ENCODE measurements at regions not wholly inside any gene's neighbourhood (a gene's known extent, or its start where the extent isn't known, plus 50 kb on each side); places are given as distances from the start of the nearest gene placed in this dataset.

DNA sequence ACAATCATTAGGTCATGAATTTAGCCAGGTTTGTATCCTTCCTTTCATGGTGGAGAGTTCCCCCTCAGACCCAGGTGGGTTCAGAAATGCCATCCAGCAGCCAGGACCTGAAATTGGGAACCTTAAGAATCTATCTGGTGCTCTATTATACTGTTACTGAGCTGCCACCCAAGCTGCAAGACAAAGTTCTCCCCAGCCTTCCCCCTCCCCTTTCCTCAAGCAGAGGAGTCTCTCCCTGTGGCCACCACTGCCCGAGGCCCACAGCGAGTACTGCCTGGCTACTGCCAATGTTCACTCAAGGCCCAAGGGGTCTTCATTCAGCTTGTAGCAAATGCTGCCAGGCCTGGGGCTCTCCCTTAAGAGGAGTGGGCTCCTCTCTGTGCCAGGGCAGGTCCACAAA, 133.8 kb downstream of the TMEM38B start:
- no peak for DNase-seq (ENCODE audit: low read depth, low spot score)

DNA sequence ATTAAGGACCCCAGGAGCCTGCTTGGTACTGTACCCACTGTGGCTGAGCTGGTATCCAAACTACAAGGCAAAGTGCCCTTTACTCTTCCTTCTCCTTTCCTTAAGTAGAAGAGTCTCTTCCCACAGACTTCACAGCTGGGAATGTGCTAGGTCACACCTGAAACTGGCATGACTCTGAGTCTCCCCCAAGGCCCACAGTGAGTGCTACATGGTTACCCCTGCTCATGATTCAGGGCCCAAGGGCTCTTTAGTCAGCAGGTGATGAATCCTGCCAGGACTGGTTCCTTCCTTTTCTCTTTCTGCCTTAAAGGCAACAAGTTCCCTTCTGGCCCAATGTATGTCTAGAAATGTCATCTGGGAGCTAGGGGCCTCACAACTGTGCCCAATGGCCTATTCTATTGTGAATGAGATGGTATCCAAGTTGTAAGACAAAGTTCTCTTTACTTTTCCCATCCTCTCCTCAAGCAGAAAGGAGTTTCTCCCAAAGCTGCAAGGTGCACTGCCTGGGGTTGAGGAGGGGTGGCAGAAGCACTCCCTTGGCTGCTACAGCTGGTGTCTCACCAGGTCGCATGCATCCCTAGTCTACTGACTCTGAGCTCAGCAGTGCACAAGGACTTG, 134.4 kb downstream of the TMEM38B start:
- no peak for DNase-seq (ENCODE audit: low read depth, low spot score)

DNA sequence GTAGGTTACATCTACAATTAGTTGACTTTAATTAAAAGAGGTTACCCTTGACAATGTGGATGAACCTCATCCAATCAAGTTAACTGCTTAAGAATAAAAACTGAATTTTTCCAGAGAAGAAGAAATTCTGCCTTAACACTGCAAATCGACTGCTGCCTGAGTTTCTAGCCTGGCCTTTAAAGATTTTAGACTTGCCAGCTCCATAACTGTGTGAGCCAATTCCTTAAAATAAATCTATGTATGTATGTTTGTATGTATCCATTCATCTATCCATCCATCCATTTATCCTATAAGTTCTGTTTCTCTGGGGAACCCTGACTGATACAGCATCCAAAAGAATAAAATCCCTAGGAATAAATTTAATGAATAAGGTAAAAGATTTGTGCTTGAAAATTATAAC, 136.1 kb downstream of the TMEM38B start:
- no peak for DNase-seq (ENCODE audit: low read depth, low spot score)

DNA sequence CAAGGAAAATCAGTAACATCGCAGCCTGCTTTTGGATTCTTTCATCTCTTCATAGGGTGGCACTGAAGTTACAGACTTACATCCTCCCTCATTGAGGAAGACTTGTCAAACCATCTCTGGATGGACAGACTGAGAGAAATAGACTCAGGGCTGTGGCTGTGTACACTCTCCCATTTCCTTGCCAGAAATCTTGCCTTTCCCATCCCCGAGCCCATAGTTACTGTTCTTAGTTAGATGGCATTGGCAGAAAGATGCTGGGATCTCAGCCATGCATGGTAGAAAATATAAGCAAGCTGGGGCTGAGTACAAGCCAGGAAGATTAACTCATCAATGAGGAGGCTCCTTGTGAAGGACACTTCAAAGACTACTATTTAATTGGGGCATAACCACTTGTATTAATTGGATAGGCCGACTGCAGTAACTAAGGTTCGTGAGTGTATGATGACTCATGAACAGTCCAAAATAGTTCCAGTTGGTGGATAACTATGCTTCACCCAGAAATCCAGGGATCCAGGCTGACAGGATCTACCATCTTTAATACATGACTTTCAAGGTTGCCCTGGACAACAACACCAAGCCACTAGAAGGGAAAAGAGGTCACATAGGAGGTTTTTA, 137.9 kb downstream of the TMEM38B start:
- DNase-seq (ENCODE audit: low read depth, low spot score) = no peak

DNA sequence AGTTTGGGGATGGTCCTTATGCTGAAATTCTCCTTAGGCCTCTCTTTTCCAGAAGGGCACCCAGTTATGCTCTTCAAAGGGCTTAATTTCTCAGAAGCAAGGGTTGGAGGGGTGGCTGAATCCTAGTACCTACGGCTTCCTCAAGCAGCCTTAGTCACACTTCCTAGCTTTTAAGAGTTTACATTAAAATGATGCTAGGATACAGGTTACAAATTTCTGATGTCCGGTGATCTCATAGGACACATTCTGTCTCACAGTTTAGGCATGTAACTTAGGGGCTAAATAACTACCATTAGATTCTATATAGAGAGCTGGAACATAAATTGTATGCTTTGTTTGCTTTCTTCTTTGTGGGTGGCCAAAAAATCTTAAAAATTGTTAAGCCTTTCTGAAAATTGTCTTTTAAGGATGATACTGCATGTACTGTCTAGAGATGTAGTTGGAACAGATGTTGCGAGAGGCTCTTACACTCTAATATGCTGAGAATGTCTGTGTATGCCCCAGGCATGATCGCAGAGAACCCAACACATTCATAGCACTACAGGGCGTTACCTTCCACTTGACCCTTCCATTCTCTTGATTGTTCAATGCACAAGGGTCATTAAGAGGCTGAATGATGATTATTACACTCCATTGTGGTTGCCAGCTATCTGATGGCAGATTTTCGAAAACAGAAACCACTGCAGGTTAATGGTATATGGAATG, 139.1 kb downstream of the TMEM38B start:
- DNase-seq (ENCODE audit: low read depth, low spot score) = no peak

DNA sequence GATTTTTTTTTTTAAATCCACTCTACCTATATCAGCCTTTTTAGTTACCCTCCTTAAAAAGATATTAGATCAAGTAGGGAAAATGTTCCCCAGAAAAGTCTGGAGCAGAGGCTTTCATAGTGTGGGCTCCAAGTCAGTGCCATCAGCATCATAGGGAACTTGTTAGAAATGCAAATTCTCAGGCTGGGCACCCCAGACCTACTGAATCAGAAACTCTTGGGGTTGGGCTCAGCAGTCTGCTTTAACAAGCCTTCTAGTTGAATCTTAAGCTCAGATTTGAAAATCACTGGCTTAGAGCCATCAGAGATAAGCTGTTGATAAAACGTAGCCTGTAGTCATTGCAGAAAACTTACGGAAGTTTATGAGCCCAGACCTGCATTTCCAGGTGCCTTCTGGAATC, 140.1 kb downstream of the TMEM38B start:
- DNase-seq (ENCODE audit: low read depth, low spot score) = no peak

DNA sequence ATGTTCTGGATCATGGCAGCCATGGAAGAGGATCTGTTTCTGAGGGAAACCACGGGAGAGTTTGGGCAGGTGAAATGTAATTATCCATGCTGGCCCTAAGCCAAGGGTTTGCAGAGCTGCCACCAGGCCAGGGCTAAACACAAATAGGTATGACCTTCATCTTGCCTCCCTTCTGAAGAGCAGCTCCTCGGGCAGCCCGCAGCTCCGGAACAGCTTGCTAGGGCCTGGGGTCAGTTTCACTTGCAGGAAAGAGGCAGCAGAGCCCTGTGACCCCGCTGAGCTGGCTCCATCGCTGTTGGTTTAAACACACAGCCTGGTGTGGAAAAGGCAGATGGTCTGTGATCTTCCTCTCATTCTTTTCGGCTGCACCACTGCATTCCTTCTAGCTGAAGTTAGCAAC, 141.4 kb downstream of the TMEM38B start:
- DNase-seq (ENCODE audit: low read depth, low spot score) = no peak

DNA sequence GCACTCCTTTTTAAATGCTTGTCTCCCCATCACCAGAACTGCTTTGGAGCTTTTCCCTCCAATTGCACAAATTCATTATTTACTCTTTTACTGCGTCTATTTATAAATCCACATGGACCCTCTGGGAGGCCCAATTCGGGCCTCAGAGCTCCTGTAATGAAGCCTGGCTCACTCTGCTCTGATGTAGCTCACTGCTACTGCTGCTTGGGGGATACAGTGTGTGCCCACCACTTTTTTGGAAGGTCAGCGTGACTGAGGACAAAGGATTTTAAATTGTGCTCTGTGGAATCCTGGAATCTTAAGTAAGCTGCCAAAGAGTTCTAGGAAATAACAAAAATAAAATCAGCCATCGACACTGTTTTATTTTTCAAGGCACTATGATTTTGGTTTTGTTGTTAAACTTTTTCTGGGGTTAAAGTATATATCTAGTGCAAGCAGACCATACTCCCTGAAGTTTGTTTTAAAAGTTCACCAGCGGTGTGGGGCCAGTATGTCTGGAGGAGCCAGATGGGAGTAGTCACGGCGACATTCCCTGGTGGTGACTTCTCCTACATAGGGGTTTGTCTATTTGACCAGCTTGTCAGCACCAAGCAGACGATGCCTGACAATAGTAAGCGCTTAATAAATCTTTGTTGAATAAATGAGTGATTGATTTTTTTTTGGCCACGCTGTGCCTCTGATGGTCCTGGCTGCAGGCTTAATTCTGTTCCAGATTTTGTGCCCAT, 142.8 kb downstream of the TMEM38B start:
- no peak for DNase-seq (ENCODE audit: low read depth, low spot score)

DNA sequence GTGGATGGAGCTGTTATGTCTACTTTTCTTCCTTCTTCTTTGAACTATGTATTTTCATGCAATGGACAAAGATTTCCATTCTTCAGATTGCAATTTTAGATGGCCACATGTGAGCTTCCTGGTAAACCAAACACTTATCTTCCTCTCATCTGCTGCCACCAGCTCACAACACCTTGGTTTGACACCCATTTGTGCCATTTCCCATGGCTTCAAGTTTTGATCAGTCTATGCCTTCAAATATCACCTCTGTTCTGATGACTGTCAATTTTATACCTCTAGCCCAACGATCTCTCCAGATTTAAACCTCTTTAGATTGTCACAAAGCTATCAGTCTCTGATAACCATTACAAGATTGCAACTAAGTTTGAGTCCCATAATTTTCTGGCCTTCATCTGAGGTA, 147.2 kb downstream of the TMEM38B start:
- no peak for DNase-seq (ENCODE audit: low read depth, low spot score)

DNA sequence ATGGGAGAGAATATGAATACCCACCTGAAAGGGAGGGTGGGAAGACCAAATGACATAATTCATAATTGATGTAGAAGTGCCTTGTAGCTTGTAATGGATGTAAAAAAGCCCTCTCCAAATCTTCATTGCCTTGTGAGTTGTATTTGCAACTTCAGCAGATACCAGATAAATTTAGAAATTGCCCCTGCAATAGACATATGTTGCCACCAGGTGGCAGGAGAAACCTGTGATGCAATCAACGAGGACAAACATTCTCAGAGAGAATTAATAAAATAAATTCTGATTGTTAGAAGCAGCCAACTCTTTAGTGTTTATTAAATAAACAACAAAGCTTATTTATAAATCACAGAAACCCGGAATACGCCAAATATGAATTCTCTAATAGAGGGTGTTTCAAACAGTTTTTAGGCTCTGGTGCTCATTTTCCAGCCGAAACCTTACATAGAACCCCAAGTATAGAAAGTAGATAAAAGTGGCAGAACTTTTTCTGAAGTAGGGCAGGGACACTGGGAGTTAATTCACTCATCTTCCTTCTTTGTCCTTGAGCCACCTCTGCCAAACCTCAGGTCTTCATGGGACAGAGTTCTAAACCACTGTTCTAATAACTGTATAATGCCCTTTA, 147.8 kb downstream of the TMEM38B start:
- DNase-seq (ENCODE audit: low read depth, low spot score) = no peak

DNA sequence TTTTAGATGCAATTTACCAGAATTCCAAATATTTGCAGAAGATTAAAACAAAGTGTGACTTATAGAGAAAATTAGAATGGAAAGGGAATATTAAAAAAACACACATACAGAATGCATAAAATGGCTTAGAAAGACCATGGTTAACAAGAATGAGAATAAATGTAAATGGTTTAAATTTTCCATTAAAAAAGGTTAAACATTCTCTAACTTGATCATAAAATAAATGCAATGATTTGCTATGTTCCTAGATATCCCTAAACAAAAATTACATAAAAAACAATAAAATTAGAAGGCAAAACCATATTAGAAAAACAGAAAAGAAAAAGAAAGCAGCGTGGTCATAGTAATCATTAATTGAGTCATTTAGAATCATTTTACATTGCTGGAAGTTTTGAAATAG, 152.5 kb downstream of the TMEM38B start:
- DNase-seq (ENCODE audit: low read depth, low spot score) = no peak

DNA sequence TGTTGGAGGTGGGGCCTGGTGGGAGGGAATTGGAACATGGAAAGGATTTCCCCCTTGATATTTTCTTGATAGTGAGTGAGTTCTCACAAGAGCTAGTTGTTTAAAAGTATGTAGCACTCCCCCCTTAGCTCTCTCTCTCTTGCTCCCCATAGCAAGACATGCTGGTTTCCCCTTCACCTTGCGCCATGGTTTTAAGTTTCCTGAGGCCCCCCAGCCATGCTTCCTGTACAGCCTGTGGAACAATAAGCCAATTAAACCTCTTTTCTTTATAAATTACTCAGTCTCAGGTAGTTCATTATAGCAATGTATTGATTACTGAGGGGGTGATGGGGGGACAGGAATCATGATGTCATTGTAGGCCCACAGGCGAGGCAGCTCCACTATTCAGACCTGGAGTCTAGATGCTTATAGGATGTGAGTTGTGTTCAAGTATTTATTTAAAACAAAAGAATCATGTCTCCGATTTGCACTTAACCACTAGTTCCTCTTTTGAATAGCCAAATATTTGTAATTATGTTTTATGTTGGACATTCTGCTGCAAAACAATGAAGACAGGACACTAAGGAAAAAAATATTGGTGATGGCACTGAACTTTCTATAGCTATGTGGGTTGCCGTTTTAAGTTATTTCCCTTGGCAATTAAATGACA, 156.6 kb downstream of the TMEM38B start:
- no peak for DNase-seq (ENCODE audit: low read depth, low spot score)

DNA sequence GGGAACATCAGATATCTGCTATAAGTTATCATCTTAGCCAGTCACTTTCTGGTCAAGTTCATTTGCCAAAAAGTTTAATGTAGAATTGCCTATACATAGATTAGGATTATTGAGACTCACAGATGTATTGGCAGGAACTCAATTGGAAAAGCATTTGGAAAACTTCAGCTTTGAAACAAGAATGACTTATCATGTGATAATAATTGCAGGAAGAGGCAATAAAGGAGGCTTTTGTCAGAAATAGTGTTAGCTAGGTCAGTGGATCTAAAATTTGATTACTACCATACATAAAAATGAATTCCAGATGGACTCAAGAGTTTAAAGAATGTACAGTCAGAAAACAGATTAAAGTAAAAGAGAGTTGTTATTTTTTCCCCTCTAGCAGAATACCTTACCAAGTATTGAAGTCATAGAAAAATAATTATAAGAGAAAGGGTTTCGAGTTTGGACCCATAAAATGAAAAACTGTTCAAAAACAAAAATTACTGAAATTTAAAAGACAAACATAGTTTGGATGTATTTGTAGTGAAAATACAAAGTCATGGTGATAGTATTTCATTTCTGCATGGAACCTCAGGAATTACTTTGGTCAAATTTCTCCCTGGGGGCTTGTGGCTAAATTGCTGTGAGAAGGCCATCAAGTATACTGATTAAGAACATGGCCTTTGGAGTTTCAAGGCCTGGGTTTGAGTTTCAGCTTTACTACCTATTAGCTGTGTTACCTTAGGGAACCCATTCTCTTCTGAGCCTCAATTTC, 159.9 kb downstream of the TMEM38B start:
- DNase-seq (ENCODE audit: low read depth, low spot score) = no peak

DNA sequence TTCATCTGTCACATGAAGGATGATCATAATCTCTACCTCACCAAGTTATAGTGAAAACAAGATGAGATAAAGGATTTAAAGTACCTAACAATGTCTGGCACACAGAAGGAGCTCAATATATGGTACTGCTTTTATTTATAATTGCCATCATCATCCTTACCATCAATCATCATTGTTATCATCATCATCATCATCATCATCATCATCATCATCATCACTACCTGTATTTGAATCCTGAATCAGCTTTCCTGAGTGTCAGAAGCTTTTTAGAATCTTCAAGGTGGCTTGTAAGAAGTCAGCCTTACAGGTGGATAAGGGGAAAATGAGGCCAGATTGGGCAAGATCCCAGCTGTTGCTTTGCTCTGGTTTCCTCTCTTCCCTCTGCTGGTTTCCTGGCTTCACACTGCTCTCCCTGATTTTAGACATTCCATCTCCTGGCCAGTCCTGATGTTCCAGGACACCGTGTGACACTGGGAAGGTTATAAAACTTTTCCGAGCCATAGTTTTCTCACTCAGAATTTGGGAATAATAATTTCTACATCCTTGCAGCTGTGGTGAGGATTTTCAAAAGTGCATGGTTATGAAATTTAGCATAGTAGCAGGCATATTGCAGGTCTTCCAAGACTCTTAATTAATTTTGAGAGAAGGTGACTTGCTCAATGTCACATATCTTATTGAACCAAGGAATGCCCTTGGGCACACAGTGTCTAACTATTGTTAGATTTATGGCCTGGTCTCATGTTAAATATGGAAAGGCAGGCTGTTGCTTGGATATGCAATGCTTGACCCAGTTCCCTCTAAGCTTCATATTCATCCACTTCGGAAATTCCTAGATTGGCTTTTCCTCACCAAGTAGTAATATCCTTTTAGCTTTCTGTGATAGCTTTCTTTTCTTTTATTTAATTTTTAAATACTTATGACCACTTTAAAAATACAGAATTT, 160.7 kb downstream of the TMEM38B start:
- DNase-seq (ENCODE audit: low read depth, low spot score) = no peak

DNA sequence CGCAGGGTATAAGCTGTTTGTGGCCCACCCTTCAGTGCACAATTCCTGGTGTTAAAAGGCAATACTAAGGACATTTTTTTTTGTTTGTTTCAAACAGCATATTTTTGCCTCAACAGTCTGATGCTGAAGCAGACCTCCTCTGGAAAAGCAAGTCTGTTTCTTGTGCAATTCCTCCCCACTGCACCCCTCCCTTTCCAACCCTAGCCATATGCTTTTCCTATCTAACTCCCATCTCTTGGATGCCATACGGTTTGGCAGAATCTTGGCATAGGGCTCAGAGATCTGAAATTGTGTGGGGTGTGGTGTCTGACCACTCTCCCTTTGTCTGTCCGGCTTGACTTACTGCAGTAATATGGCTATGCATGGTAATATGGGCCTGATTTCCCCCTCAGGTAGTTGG, 161.6 kb downstream of the TMEM38B start:
- DNase-seq (ENCODE audit: low read depth, low spot score) = no peak

DNA sequence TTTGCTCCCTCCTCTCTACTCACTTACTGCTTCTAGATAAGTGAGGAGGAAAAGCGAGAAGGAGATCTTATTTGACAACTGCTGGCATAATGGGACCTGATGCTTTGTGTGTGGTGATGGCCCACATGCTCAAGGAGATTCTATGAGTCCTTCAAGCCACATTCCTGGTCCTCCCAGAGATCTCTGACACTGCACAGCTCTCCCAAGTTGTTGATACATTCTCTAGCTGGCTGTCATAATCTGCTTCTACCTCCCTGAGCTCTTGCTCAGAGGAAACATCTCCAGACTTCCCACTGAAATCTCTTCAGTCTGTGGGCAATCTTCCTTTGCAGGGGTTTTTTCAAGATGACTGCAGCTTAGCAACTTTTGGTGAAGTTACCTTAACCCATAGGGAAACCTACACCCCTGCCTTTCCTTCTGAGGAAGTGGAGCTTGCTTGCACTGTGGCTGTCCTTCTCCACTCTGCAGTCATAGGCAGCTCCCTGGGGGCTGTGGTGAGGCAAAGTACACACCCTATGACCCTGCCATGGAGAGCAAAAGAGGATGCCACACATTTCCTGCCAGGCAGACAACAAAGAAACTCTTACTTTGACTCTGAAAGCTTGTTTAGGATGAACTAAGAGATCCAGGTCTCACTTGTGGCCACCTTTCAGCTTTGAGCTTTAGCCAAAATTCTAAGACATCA, 163.8 kb downstream of the TMEM38B start:
- DNase-seq (ENCODE audit: low read depth, low spot score) = no peak

DNA sequence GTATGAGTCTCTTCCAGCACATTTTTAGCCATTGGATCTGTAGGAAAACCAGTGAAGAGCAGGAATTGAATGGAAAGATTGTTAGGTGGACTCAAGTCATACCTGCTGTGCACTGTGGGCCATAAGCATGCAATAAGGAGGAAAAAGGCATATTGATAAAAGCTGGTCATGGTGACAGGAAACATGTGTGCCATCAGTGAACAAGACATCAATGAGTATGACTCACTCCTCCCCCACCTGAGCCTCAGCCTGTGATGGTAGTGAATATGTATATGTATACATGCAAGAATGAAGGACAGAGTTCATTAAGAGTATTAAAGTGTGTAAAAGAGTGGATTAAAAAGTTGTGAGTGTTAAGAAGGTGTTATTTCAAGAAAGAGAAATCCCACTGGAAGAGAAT, 164.5 kb downstream of the TMEM38B start:
- no peak for DNase-seq (ENCODE audit: low read depth, low spot score)

DNA sequence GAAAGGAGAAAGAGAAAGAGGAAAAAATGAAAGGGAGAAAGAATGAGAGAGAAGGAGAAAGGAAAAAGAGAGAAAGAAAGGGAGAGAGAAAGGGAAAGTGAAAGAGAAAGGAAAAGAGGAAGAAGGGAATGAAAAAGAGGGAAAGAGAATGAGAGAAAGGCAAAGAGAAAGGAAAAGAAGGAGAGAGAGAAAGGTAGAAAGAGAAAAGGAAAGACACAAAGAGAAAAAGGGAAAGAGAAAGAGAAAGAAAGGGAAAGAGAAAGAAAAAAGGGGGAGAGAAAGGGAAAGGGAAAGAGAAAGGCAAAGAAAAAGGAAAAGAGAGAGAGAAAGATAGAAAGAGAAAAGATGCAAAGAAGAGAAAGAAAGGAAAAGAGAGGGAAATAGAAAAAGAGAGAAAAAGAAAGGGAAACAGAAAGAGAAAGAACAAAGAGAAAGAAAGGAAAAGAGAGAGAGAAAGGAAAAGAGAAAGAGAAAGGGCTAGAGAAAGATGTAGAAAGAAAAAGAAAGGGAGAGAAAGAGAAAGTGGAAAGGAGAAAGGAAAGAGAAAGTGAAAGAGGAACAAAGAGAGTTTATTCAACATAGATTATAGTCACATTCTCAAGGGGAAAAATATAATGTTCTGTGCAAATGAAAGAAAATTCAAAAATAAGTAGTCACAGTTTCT, 165.2 kb downstream of the TMEM38B start:
- no peak for DNase-seq (ENCODE audit: low read depth, low spot score)

DNA sequence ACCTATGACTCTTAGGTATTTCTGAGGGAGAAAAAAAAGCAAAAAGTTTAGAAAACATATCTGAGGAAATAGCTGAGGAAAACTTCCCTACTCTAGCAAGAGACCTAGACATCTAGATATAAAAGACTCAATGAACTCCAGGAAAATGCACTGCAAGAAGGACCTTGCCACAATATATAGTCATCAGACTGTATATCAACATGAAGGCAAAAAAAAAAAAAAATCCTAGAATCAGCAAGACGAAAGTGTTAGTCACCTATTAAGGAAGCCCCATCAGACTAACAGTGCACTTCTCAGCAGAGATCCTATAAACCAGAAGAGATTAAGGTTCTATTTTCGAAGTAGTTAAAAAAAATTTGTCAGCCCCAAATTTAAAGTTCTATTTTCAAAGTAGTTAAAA, 166.2 kb downstream of the TMEM38B start:
- DNase-seq (ENCODE audit: low read depth, low spot score) = no peak
